SK-N-MC (cell line): ENCODE measurements at regions not wholly inside any gene's neighbourhood (a gene's known extent, or its start where the extent isn't known, plus 50 kb on each side); places are given as distances from the start of the nearest gene placed in this dataset.

Experiments used
- EZH2 ChIP-seq: fragments of 200-600 bp; sonication (generic); IDR thresholded peaks from one replicate; pipeline ENCODE4 v1.6.1; 2017; ENCODE audit warnings: antibody characterized with exemption
- FOXP2 ChIP-seq: optimal IDR thresholded peaks from 2 replicates; pipeline ENCODE3; 2011; ENCODE audit warnings: mild to moderate bottlenecking, moderate library complexity; ENCODE audit not compliant: insufficient read depth; ENCODE audit errors: extremely low read length, control extremely low read depth
- POLR2AphosphoS5 ChIP-seq: IDR thresholded peaks from 2 replicates; pipeline ENCODE4 v1.6.1; 2012; ENCODE audit warnings: mild to moderate bottlenecking, low read depth, low read length, borderline replicate concordance

GRCh38 chr5:74469234-74469994 is 171.1 kb downstream of the ENC1 start:
- TF ChIP-seq POLR2AphosphoS5 (no peak), FOXP2 (no peak), EZH2 (no peak)
